Osteocyte (in vitro differentiated cells): ENCODE measurements at regions not wholly inside any gene's neighbourhood (a gene's known extent, or its start where the extent isn't known, plus 50 kb on each side); places are given as distances from the start of the nearest gene placed in this dataset.
"Not testable (repeated sequence)": the region's sequence is repeated elsewhere in the genome, so short reads cannot be mapped to it uniquely, and the experiment has no call there.

ENCODE experiments used
- DNase-seq: peaks from one replicate; pipeline ENCODE4 v3.0.0; 2021; ENCODE audit warnings: mixed read lengths; ENCODE audit not compliant: unreplicated experiment; ENCODE audit errors: extremely low spot score
- H3K27ac Mint-ChIP-seq: one replicate; pipeline ENCODE4 v1.8.0; 2021; ENCODE audit warnings: mild to moderate bottlenecking, mixed read lengths; ENCODE audit not compliant: unreplicated experiment
- H3K27me3 Mint-ChIP-seq: one replicate; pipeline ENCODE4 v1.8.0; 2021; ENCODE audit warnings: mixed read lengths; ENCODE audit not compliant: unreplicated experiment
- H3K36me3 Mint-ChIP-seq: one replicate; pipeline ENCODE4 v1.8.0; 2021; ENCODE audit warnings: mixed read lengths; ENCODE audit not compliant: unreplicated experiment
- H3K4me1 Mint-ChIP-seq: one replicate; pipeline ENCODE4 v1.8.0; 2021; ENCODE audit warnings: mixed read lengths; ENCODE audit not compliant: unreplicated experiment
- H3K4me3 Mint-ChIP-seq: one replicate; pipeline ENCODE4 v1.8.0; 2021; ENCODE audit warnings: mild to moderate bottlenecking, moderate library complexity, mixed read lengths; ENCODE audit not compliant: unreplicated experiment
- H3K9me3 Mint-ChIP-seq: one replicate; pipeline ENCODE4 v1.8.0; 2021; ENCODE audit warnings: mixed read lengths; ENCODE audit not compliant: unreplicated experiment
- TF ChIP-seq, protein P1 (sequence below): fragments of 200-600 bp; sonication (generic); IDR thresholded peaks from 2 replicates; pipeline ENCODE4 v1.5.0; 2021; ENCODE audit warnings: antibody characterized with exemption, mild to moderate bottlenecking, moderate library complexity

DNA sequence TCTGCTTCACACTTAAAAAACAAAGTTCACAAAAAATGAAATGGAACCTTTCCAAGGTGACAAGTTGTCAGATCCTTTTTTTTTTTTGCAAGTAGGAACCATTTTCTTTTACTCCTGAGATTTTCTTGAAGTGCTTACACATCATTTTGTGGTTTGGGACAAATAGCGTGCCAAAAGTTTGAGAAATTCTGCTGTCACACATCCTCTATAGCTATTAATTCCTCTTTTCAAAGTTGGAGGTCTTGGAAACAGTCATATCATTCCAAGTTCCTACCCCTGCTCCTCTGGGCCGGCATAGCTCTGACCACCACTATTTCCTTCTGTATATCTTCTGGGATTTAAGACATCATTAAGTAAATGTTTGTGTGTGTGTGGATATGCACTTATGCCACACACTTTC lies 421.6 kb upstream of the SLC10A2 start:
- DNase-seq, result no peak
- Mint-ChIP-seq H3K4me1 (no peaks in the 10 kb centered on the region), H3K27ac (no peak overlapping the region), H3K27me3 (no peaks in the 10 kb centered on the region), H3K4me3 (no peak overlapping the region), H3K9me3 (peaks cover 2% of the 10 kb centered on the region), H3K36me3 (no peaks in the 10 kb centered on the region)
- TF ChIP-seq, protein P1, sequence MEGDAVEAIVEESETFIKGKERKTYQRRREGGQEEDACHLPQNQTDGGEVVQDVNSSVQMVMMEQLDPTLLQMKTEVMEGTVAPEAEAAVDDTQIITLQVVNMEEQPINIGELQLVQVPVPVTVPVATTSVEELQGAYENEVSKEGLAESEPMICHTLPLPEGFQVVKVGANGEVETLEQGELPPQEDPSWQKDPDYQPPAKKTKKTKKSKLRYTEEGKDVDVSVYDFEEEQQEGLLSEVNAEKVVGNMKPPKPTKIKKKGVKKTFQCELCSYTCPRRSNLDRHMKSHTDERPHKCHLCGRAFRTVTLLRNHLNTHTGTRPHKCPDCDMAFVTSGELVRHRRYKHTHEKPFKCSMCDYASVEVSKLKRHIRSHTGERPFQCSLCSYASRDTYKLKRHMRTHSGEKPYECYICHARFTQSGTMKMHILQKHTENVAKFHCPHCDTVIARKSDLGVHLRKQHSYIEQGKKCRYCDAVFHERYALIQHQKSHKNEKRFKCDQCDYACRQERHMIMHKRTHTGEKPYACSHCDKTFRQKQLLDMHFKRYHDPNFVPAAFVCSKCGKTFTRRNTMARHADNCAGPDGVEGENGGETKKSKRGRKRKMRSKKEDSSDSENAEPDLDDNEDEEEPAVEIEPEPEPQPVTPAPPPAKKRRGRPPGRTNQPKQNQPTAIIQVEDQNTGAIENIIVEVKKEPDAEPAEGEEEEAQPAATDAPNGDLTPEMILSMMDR, result no peak

DNA sequence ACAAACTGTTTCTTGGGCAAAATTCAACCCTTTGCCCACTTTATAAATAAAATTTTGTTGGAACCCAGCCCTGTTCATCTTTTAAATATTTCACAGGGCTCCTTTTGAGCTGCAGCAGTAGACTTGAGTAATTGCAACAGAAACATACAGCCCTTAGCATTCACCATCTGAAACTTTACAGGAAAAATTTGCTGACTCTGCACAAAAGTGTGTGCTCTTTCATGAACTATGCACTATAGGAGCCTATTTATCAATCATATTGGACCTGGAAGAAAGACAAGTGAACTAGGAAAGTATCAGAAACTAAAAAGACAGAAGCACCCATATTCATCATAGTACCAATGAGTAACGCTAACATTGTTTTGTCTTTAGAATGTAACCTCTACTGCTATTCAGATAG lies 406.9 kb upstream of the SLC10A2 start:
- H3K27me3 Mint-ChIP-seq, result peaks cover 8% of the 10 kb centered on the region
- H3K4me1 Mint-ChIP-seq, result no peaks in the 10 kb centered on the region
- no peak for DNase-seq
- TF ChIP-seq, protein P1, result no peak
- H3K9me3 Mint-ChIP-seq, result no peaks in the 10 kb centered on the region
- H3K4me3 Mint-ChIP-seq, result no peak overlapping the region
- no peak overlapping the region for H3K27ac Mint-ChIP-seq
- no peaks in the 10 kb centered on the region for H3K36me3 Mint-ChIP-seq

DNA sequence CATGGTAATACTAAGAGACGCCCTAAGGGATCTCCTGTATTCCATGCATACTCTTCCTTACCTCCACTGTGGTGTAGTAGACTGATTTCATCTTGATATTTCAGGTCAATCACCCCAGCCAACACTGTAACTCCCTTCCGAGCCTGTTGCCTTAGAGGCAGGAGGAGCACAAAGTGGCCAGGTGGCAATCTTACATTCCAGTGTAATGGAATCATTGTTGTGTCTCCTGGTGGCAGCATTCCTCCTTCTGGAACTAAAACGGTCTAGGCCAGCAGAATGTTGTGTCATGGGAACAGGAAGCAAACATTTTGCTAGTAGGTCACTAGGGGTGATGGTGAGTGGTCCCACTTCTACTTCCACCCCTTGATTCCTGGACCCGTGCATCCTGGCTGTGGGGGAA lies 405.7 kb upstream of the SLC10A2 start:
- no peak for DNase-seq
- H3K27me3 Mint-ChIP-seq, result peaks cover 3% of the 10 kb centered on the region
- TF ChIP-seq, protein P1, result no peak
- no peaks in the 10 kb centered on the region for H3K36me3 Mint-ChIP-seq
- no peaks in the 10 kb centered on the region for H3K9me3 Mint-ChIP-seq
- H3K4me1 Mint-ChIP-seq, result no peaks in the 10 kb centered on the region
- no peak overlapping the region for H3K4me3 Mint-ChIP-seq
- H3K27ac Mint-ChIP-seq, result no peak overlapping the region

DNA sequence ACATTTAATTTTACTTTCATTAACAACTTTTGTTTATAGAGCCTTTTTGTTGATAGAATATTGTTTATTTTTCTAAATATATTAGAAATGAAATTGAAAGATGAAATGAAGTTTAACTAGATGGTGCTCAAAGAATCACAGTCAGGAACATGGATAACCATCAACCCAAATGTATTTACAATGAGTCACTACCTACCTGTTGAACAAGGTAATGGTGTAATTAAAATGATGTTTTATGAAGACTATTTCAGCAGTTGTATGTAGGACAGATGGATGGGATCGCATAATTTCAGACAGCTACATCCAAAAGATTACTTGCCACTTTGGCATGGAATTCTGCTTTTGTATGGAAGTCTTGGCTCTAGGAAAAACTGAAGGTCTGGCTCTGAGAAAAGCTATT lies 403.6 kb upstream of the SLC10A2 start:
- no peak for DNase-seq
- Mint-ChIP-seq H3K4me3 (no peak overlapping the region), H3K36me3 (no peaks in the 10 kb centered on the region), H3K4me1 (no peaks in the 10 kb centered on the region), H3K9me3 (no peaks in the 10 kb centered on the region), H3K27ac (no peak overlapping the region), H3K27me3 (peaks cover 3% of the 10 kb centered on the region)
- TF ChIP-seq, protein P1, result no peak

DNA sequence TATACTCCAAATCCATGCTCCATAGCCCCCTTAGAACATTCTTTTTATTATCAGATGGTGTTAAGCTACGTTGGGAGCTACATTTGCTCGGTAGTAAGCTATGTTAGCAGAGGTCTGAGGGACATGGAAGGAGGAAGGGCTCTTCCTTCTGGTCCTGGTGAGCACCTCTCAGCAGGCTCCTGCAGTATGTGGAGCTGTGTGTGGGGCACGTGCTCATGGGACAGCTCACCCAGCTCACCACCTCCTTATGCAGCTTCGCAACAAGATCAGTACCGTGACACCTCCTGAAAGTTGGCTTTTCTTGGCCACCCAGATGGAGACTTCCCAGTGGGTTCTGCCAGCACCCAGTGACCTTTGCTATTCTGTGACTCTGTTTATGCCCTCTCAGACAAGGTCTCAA lies 400.5 kb upstream of the SLC10A2 start:
- no peaks in the 10 kb centered on the region for H3K36me3 Mint-ChIP-seq
- TF ChIP-seq, protein P1, result no peak
- H3K9me3 Mint-ChIP-seq, result no peaks in the 10 kb centered on the region
- H3K27ac Mint-ChIP-seq, result no peak overlapping the region
- peaks cover 3% of the 10 kb centered on the region for H3K27me3 Mint-ChIP-seq
- no peaks in the 10 kb centered on the region for H3K4me1 Mint-ChIP-seq
- no peak overlapping the region for H3K4me3 Mint-ChIP-seq
- no peak for DNase-seq

DNA sequence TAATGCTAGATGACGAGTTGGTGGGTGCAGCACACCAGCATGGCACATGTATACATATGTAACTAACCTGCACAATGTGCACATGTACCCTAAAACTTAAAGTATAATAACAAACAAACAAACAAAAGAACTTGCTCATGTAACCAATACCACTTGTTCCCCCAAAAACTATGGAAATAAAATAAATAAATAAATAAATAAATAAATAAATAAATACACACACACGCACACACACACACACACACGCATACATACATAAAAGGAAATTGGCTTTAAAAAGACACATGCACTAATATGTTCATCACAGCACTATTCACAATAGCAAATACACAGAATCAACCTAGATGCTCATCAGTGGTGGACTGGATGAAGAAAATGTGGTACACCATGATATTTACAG lies 394.0 kb upstream of the SLC10A2 start:
- not testable (repeated sequence) for H3K4me1 Mint-ChIP-seq, DNase-seq, H3K4me3 Mint-ChIP-seq, H3K9me3 Mint-ChIP-seq, H3K27me3 Mint-ChIP-seq, H3K36me3 Mint-ChIP-seq, H3K27ac Mint-ChIP-seq

DNA sequence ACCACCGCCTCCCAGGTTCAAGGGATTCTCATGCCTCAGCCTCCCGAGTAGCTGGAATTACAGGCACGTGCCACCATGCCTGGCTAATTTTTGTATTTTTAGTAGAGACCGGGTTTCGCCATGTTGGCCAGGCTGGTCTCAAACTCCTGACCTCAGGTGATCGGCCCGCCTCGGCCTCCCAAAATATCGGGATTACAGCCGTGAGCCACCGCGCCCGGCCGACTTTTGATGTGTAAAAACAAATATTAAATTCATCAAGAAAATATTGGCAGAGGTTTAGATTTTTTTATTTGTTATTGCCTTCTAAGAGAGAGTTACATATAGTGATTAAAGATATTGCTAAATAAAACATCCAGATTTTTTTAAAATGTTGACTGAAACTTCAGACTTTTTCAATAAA lies 390.8 kb upstream of the SLC10A2 start:
- not testable (repeated sequence) for DNase-seq, H3K27ac Mint-ChIP-seq, H3K36me3 Mint-ChIP-seq, H3K27me3 Mint-ChIP-seq, H3K4me1 Mint-ChIP-seq, H3K4me3 Mint-ChIP-seq, H3K9me3 Mint-ChIP-seq
